ENCODE measurements at regions not wholly inside any gene's neighbourhood (a gene's known extent, or its start where the extent isn't known, plus 50 kb on each side); places are given as distances from the start of the nearest gene placed in this dataset.

- no peak overlapping the region for H3K27ac ChIP-seq (ENCODE audit: extremely low read depth, low read depth, low read length)
- TF ChIP-seq ZNF184 (tag by site-specific recombination; IDR thresholded peaks at IDR 0.05) (no peak), KLF8 (tag by site-specific recombination; IDR thresholded peaks at IDR 0.05) (no peak), PRDM6 (tag by site-specific recombination; IDR thresholded peaks at IDR 0.05) (no peak), ZNF140 (tag by site-specific recombination; IDR thresholded peaks at IDR 0.05) (no peak), OVOL3 (tag by site-specific recombination; IDR thresholded peaks at IDR 0.05) (no peak), ZNF311 (tag by site-specific recombination; IDR thresholded peaks at IDR 0.05; ENCODE audit: borderline replicate concordance) (no peak), ZNF133 (tag by site-specific recombination; IDR thresholded peaks at IDR 0.05) (no peak), SCRT1 (tag by site-specific recombination; IDR thresholded peaks at IDR 0.05; ENCODE audit: borderline replicate concordance) (no peak), ELK4 (IDR thresholded peaks at IDR 0.05; ENCODE audit: borderline replicate concordance, low read depth, low read length) (no peak), ZNF48 (tag by site-specific recombination; IDR thresholded peaks at IDR 0.05) (no peak), ZBTB26 (tag by site-specific recombination; optimal IDR thresholded peaks at IDR 0.05) (no peak), ATF2 (tag by site-specific recombination; IDR thresholded peaks at IDR 0.05; ENCODE audit: low read depth) (no peak), ZBTB20 (tag by site-specific recombination; IDR thresholded peaks at IDR 0.05) (no peak), TSHZ1 (tag by site-specific recombination; IDR thresholded peaks at IDR 0.05; ENCODE audit: borderline replicate concordance) (no peak), ZNF292 (tag by site-specific recombination; IDR thresholded peaks at IDR 0.05; ENCODE audit: borderline replicate concordance, low read depth) (no peak)
- no peaks in the 10 kb centered on the region for H3K4me1 ChIP-seq (ENCODE audit: control insufficient read depth, insufficient read depth, low read length)
- no peaks in the 10 kb centered on the region for H3K9me3 ChIP-seq (ENCODE audit: control insufficient read depth, insufficient read depth, low read depth, low read length)
- no peaks in the 10 kb centered on the region for H3K36me3 ChIP-seq (ENCODE audit: control insufficient read depth in 2 of 2, insufficient read depth in 1 of 2, low read length in 2 of 2)
- POLR2A ChIA-PET, result no interaction called here
- H3K4me3 ChIP-seq (ENCODE audit: low read depth, low read length), result no peak overlapping the region
- CTCF ChIA-PET, result no interaction called here
Observed at GRCh38 chrX:38902972-38903492, 101.8 kb downstream of the MID1IP1 start.

GRCh38 chrX:38916801-38917200, 115.5 kb downstream of the MID1IP1 start:
- Histone ChIP-seq H3K36me3 (ENCODE audit: control insufficient read depth in 2 of 2, insufficient read depth in 1 of 2, low read length in 2 of 2) (no peaks in the 10 kb centered on the region), H3K4me1 (ENCODE audit: control insufficient read depth, insufficient read depth, low read length) (no peaks in the 10 kb centered on the region), H3K4me3 (ENCODE audit: low read depth, low read length) (no peak overlapping the region), H3K27ac (ENCODE audit: extremely low read depth, low read depth, low read length) (no peak overlapping the region), H3K9me3 (ENCODE audit: control insufficient read depth, insufficient read depth, low read depth, low read length) (no peaks in the 10 kb centered on the region)
- TF ChIP-seq REPIN1 (tag by site-specific recombination; IDR thresholded peaks at IDR 0.05; ENCODE audit: low read depth), result no peak
- CTCF ChIA-PET, result no interaction called here
- POLR2A ChIA-PET, result no interaction called here

Measured in HEK293 (cell line).